OCI-LY7 (cell line): ENCODE measurements at regions not wholly inside any gene's neighbourhood (a gene's known extent, or its start where the extent isn't known, plus 50 kb on each side); places are given as distances from the start of the nearest gene placed in this dataset.

Experiments used
- BruUV-seq: library from RNA; stranded (reverse); fragments of 400-500 nt; replicated peaks from 2 replicates; lab custom pipeline; 2021; lab: Mats Ljungman, UMichigan
- CTCF ChIA-PET: fragments of 300-600 bp; sonication (Branson Sonifier 250); formaldehyde crosslinking; loops from one replicate; lab custom pipeline; 2022; ENCODE audit warnings: antibody characterized with exemption; ENCODE audit not compliant: unreplicated experiment; lab: Charles Lee
- POLR2A ChIA-PET: fragments of 300-600 bp; sonication (Branson Sonifier 250); formaldehyde crosslinking; loops from one replicate; lab custom pipeline; 2022; ENCODE audit warnings: antibody characterized with exemption; lab: Charles Lee
- DNase-seq: peaks from one replicate; pipeline ENCODE4 v3.0.0-alpha.2; 2015; ENCODE audit warnings: low spot score
- H2AFZ ChIP-seq: fragments of 200-600 bp; sonication (generic), shearing (Covaris generic); 2 replicates; pipeline ENCODE4 v1.6.1; 2014; ENCODE audit warnings: mild to moderate bottlenecking, antibody characterized with exemption, low read length, moderate library complexity
- H3K27ac ChIP-seq: fragments of 200-600 bp; sonication (generic); 2 replicates; pipeline ENCODE4 v1.5.1; 2014; ENCODE audit warnings: mixed run types, low read depth, mild to moderate bottlenecking, moderate library complexity, low read length, inconsistent platforms; ENCODE audit not compliant: poor library complexity, severe bottlenecking
- H3K36me3 ChIP-seq: fragments of 200-600 bp; sonication (generic); 2 replicates; pipeline ENCODE4 v1.6.1; 2014; ENCODE audit warnings: mild to moderate bottlenecking, antibody characterized with exemption, low read length, moderate library complexity, mixed read lengths; ENCODE audit not compliant: insufficient read depth
- H3K4me1 ChIP-seq: fragments of 200-600 bp; sonication (generic); 2 replicates; pipeline ENCODE4 v1.5.1; 2014; ENCODE audit warnings: mild to moderate bottlenecking, low read length; ENCODE audit not compliant: insufficient read depth, poor library complexity, severe bottlenecking
- H3K4me2 ChIP-seq: fragments of 200-600 bp; sonication (generic); 2 replicates; pipeline ENCODE4 v1.6.1; 2014; ENCODE audit warnings: mild to moderate bottlenecking, low read length
- H3K4me3 ChIP-seq: fragments of 200-600 bp; sonication (generic); 2 replicates; pipeline ENCODE4 v1.5.1; 2014; ENCODE audit warnings: mild to moderate bottlenecking, low read depth, low read length; ENCODE audit not compliant: poor library complexity, severe bottlenecking
- H3K79me2 ChIP-seq: fragments of 200-600 bp; sonication (generic); 2 replicates; pipeline ENCODE4 v1.6.1; 2016; ENCODE audit warnings: low read depth, mild to moderate bottlenecking, low read length, moderate library complexity, mixed read lengths; ENCODE audit not compliant: insufficient read depth
- H3K9me2 ChIP-seq: fragments of 200-600 bp; sonication (generic); 2 replicates; pipeline ENCODE4 v1.6.1; 2016; ENCODE audit warnings: mild to moderate bottlenecking, low read length, mixed read lengths; ENCODE audit not compliant: insufficient read depth
- H3K9me3 ChIP-seq: fragments of 200-600 bp; sonication (generic); 2 replicates; pipeline ENCODE4 v1.6.1; 2014; ENCODE audit warnings: mild to moderate bottlenecking, mixed run types, low read length, mixed read lengths
- H4K20me1 ChIP-seq: fragments of 200-600 bp; sonication (generic); 2 replicates; pipeline ENCODE4 v1.6.1; 2014; ENCODE audit warnings: mild to moderate bottlenecking, antibody characterized with exemption, low read length, moderate library complexity, mixed read lengths; ENCODE audit not compliant: insufficient read depth
- CTCF ChIP-seq: fragments of 200-600 bp; sonication (generic); conservative IDR thresholded peaks from 2 replicates; pipeline ENCODE4 v1.5.1; 2014; ENCODE audit warnings: mild to moderate bottlenecking, antibody characterized with exemption, low read length, moderate library complexity, mixed read lengths
- EZH2phosphoT487 ChIP-seq: fragments of 200-600 bp; sonication (generic); IDR thresholded peaks from 2 replicates; pipeline ENCODE4 v1.6.1; 2018; ENCODE audit warnings: low read depth, borderline replicate concordance, mild to moderate bottlenecking, mixed run types, antibody characterized with exemption, low read length, moderate library complexity, mixed read lengths
- intact Hi-C: fragments of 100-400 bp; cut with micrococcal nuclease; formaldehyde crosslinking; loops from one replicate; pipeline ENCODE4 v1.10.0; 2022; ENCODE audit not compliant: unreplicated experiment

- H3K79me2 ChIP-seq, result no peaks in the 10 kb centered on the region
- POLR2A ChIA-PET, result no interaction called here
These were observed 143.6 kb upstream of the POU2AF2 start for GRCh38 chr11:111101881-111102280.

GRCh38 chr11:111099028-111099713, 146.4 kb upstream of the POU2AF2 start:
- ChIA-PET CTCF (interaction anchor here (0.9 kb wide), 1 partner anchor 11 kb away, joined by 3 read pairs; no protein-coding TSS in a partner anchor), POLR2A (interaction anchor here (0.6 to 1.4 kb wide), 4 partner anchors 8 to 149 kb away, joined by 3 to 4 read pairs (median 3); no protein-coding TSS in a partner anchor)
- H3K9me3 ChIP-seq, result no peaks in the 10 kb centered on the region
- no peaks in the 10 kb centered on the region for H4K20me1 ChIP-seq
- H3K36me3 ChIP-seq, result no peaks in the 10 kb centered on the region
- H3K27ac ChIP-seq, result no peak overlapping the region
- TF ChIP-seq CTCF (no peak), EZH2phosphoT487 (no peak)
- BruUV-seq, result no TSS peak
- H3K9me2 ChIP-seq, result no peaks in the 10 kb centered on the region
- H3K4me2 ChIP-seq, result no peak overlapping the region
- H3K4me3 ChIP-seq, result no peak overlapping the region
- peaks cover under 1% of the 10 kb centered on the region for H3K4me1 ChIP-seq
- no peak for DNase-seq
- no peak overlapping the region for H2AFZ ChIP-seq
- H3K79me2 ChIP-seq, result no peaks in the 10 kb centered on the region
- intact Hi-C loops, result no loop called here

More at GRCh38 chr11:111101881-111102280, 143.6 kb upstream of the POU2AF2 start:
- Histone ChIP-seq H3K4me3 (no peak overlapping the region), H3K4me2 (no peak overlapping the region), H3K9me2 (no peaks in the 10 kb centered on the region), H4K20me1 (no peaks in the 10 kb centered on the region), H3K27ac (no peak overlapping the region), H3K36me3 (no peaks in the 10 kb centered on the region), H2AFZ (no peak overlapping the region), H3K4me1 (peaks cover 4% of the 10 kb centered on the region), H3K9me3 (no peaks in the 10 kb centered on the region)
- BruUV-seq, result no TSS peak
- CTCF ChIA-PET, result no interaction called here
- intact Hi-C loops, result no loop called here
- no peak for DNase-seq
- TF ChIP-seq EZH2phosphoT487, result no peak
- TF ChIP-seq CTCF, result no peak

GRCh38 chr11:111098091-111098490, 147.4 kb upstream of the POU2AF2 start:
- POLR2A ChIA-PET, result interaction anchor here (0.6 kb wide), 1 partner anchor 11 kb away, joined by 3 read pairs; no protein-coding TSS in a partner anchor
- Histone ChIP-seq H3K79me2 (no peaks in the 10 kb centered on the region), H3K4me2 (no peak overlapping the region), H4K20me1 (no peaks in the 10 kb centered on the region), H3K36me3 (no peaks in the 10 kb centered on the region), H3K9me2 (no peaks in the 10 kb centered on the region), H3K9me3 (no peaks in the 10 kb centered on the region), H3K4me3 (no peak overlapping the region), H2AFZ (no peak overlapping the region), H3K4me1 (no peaks in the 10 kb centered on the region), H3K27ac (no peak overlapping the region)
- intact Hi-C loops, result no loop called here
- no TSS peak for BruUV-seq
- CTCF ChIA-PET, result interaction anchor here (0.9 kb wide), 1 partner anchor 10 kb away, joined by 3 read pairs; no protein-coding TSS in a partner anchor
- TF ChIP-seq CTCF (no peak), EZH2phosphoT487 (no peak)
- DNase-seq, result no peak
